Right lobe of liver (tissue), 4 donors: ENCODE measurements at regions not wholly inside any gene's neighbourhood (a gene's known extent, or its start where the extent isn't known, plus 50 kb on each side); places are given as distances from the start of the nearest gene placed in this dataset.

Experiments
- CTCF ChIP-seq, 4 donors: fragments of 200-600 bp in 3 of 4; fragments of 450-650 bp in 1 of 4; IDR thresholded peaks; one replicate each; pipeline versions ENCODE4 v1.5.1 to v1.8.0; 2016 to 2022; ENCODE audit warnings: antibody characterized with exemption in 4 of 4, mild to moderate bottlenecking in 2 of 4
- POLR2A ChIP-seq: fragments of 450-650 bp; IDR thresholded peaks from one replicate; pipeline ENCODE4 v1.6.1; 2017; ENCODE audit warnings: antibody characterized with exemption, mild to moderate bottlenecking
- donor health status: DM: no; HTN: no; CAD: no.
- donor health status: DM: no; HTN: no; CAD: no.
- donor health status: DM: no; HTN: yes; CAD: no.

GRCh38 chr13:22777207-22777606 lies 403.6 kb upstream of the SGCG start:
- TF ChIP-seq CTCF (IDR thresholded peaks at IDR 0.05) (no peak), POLR2A (no peak)
